ENCODE measurements at regions not wholly inside any gene's neighbourhood (a gene's known extent, or its start where the extent isn't known, plus 50 kb on each side); places are given as distances from the start of the nearest gene placed in this dataset.

DNA sequence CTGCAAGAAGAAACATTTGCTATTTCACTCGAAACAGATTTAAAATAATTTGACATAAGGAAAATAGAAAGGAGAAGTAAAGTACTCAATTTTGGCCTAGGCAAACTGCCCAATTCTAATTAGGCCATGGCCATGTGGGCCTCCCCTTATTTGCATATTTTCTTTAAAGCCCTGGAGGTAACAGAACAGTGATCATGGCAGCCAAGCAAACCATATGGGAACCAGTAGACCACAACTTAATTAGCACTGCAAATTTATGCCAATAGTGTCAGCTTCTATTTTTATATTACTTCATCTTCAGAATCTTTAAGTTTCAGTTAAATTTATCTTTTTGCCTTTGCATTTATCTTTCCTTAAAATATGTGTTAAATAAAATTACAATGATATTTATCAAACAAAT is 63.3 kb upstream of the THSD7A start:
- H3K27me3 ChIP-seq (ENCODE audit: insufficient read depth, low read length), result no peaks in the 10 kb centered on the region
- no peak overlapping the region for H3K9ac ChIP-seq (ENCODE audit: low read depth, low read length)
- H3K36me3 ChIP-seq (ENCODE audit: insufficient read depth, low read length), result no peaks in the 10 kb centered on the region
- WGBS, result 100% methylated on average over 1 of the region's 1 CpG
- H3K4me1 ChIP-seq (ENCODE audit: insufficient read depth, low read length), result peaks cover 10% of the 10 kb centered on the region; the same call in 1 of the 2 replicates
- peaks cover 15% of the 10 kb centered on the region for H3K9me3 ChIP-seq (ENCODE audit: insufficient read depth, low read depth, low read length)
- no peak overlapping the region for H3K27ac ChIP-seq (ENCODE audit: low read depth, low read length)
- no peak overlapping the region for H3K4me3 ChIP-seq (ENCODE audit: low read length)

GRCh38 chr7:11896663-11897062 is 64.7 kb upstream of the THSD7A start:
- Histone ChIP-seq H3K4me1 (ENCODE audit: insufficient read depth, low read length) (peaks cover 21% of the 10 kb centered on the region; the same call in 1 of the 2 replicates), H3K36me3 (ENCODE audit: insufficient read depth, low read length) (no peaks in the 10 kb centered on the region), H3K9me3 (ENCODE audit: insufficient read depth, low read depth, low read length) (peaks cover 12% of the 10 kb centered on the region), H3K27ac (ENCODE audit: low read depth, low read length) (no peak overlapping the region), H3K27me3 (ENCODE audit: insufficient read depth, low read length) (no peaks in the 10 kb centered on the region), H3K4me3 (ENCODE audit: low read length) (no peak overlapping the region), H3K9ac (ENCODE audit: low read depth, low read length) (no peak overlapping the region)
- 100% methylated on average over 1 of the region's 1 CpG for whole genome bisulfite sequencing

GRCh38 chr7:11899247-11899646 is 67.2 kb upstream of the THSD7A start:
- H3K36me3 ChIP-seq (ENCODE audit: insufficient read depth, low read length), result no peaks in the 10 kb centered on the region
- H3K9me3 ChIP-seq (ENCODE audit: insufficient read depth, low read depth, low read length), result no peaks in the 10 kb centered on the region
- no peak overlapping the region for H3K27ac ChIP-seq (ENCODE audit: low read depth, low read length)
- no peak overlapping the region for H3K9ac ChIP-seq (ENCODE audit: low read depth, low read length)
- no peak overlapping the region for H3K4me3 ChIP-seq (ENCODE audit: low read length)
- peaks cover 21% of the 10 kb centered on the region; the same call in 1 of the 2 replicates for H3K4me1 ChIP-seq (ENCODE audit: insufficient read depth, low read length)
- no peaks in the 10 kb centered on the region for H3K27me3 ChIP-seq (ENCODE audit: insufficient read depth, low read length)

DNA sequence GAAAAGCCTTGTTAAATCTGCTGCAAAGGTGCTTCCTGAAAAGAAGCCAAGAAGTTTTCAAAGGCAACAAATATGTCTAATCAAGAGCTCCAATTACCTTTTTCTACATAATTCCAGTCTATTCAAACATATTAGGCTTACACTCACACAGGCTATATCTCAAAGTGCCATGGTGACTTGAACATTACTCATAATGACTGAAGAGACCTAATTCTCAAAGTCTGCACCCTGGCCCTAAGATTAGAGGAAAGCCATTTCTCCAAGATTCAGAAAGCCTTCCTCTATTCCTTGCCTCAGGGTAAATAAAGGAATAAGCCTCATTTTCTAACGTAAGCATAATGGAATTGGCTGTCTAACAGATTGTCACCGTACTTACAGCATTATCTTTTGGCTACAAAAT is 78.3 kb upstream of the THSD7A start:
- 100% methylated on average over 2 of the region's 2 CpGs for WGBS
- Histone ChIP-seq H3K27ac (ENCODE audit: low read depth, low read length) (no peak overlapping the region), H3K9ac (ENCODE audit: low read depth, low read length) (no peak overlapping the region), H3K9me3 (ENCODE audit: insufficient read depth, low read depth, low read length) (no peaks in the 10 kb centered on the region), H3K36me3 (ENCODE audit: insufficient read depth, low read length) (no peaks in the 10 kb centered on the region), H3K4me1 (ENCODE audit: insufficient read depth, low read length) (0 out of 2 replicates have a peak, but pooled peaks cover 9% of the 10 kb centered on the region), H3K4me3 (ENCODE audit: low read length) (no peak overlapping the region), H3K27me3 (ENCODE audit: insufficient read depth, low read length) (no peaks in the 10 kb centered on the region)

DNA sequence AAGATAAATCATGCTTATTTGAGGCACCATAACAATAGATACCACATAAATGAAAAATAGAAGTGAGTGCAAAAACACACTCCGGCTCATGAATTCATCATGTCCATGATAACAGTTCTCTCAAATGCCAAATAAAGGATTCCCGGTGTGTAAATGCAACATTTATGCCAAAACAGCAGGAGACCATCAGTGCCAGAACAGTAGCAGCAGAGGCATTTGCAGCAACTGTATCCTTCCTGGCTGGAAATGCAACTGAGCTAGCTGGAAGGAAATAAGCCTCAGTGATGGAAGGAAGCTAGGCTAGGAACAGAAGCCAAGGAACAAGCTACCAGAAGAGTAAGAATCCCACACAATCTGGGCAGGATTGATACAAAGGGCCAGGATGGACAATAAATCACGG is 79.9 kb upstream of the THSD7A start:
- Histone ChIP-seq H3K36me3 (ENCODE audit: insufficient read depth, low read length) (no peaks in the 10 kb centered on the region), H3K27ac (ENCODE audit: low read depth, low read length) (no peak overlapping the region), H3K27me3 (ENCODE audit: insufficient read depth, low read length) (no peaks in the 10 kb centered on the region), H3K9ac (ENCODE audit: low read depth, low read length) (no peak overlapping the region), H3K4me3 (ENCODE audit: low read length) (no peak overlapping the region), H3K9me3 (ENCODE audit: insufficient read depth, low read depth, low read length) (no peaks in the 10 kb centered on the region), H3K4me1 (ENCODE audit: insufficient read depth, low read length) (0 out of 2 replicates have a peak, but pooled peaks cover 9% of the 10 kb centered on the region)
- 42% methylated on average over 3 of the region's 3 CpGs for WGBS

- 97% methylated on average over 2 of the region's 4 CpGs for WGBS
- no peak overlapping the region for H3K9ac ChIP-seq (ENCODE audit: low read depth, low read length)
- H3K36me3 ChIP-seq (ENCODE audit: insufficient read depth, low read length), result no peaks in the 10 kb centered on the region
- no peaks in the 10 kb centered on the region for H3K9me3 ChIP-seq (ENCODE audit: insufficient read depth, low read depth, low read length)
- H3K27me3 ChIP-seq (ENCODE audit: insufficient read depth, low read length), result no peaks in the 10 kb centered on the region
- no peak overlapping the region for H3K4me3 ChIP-seq (ENCODE audit: low read length)
- H3K27ac ChIP-seq (ENCODE audit: low read depth, low read length), result no peak overlapping the region
- H3K4me1 ChIP-seq (ENCODE audit: insufficient read depth, low read length), result 0 out of 2 replicates have a peak, but pooled peaks cover 9% of the 10 kb centered on the region
Measured at GRCh38 chr7:11914645-11915044, 82.6 kb upstream of the THSD7A start.

- Histone ChIP-seq H3K4me3 (ENCODE audit: low read length) (no peak overlapping the region), H3K27ac (ENCODE audit: low read depth, low read length) (no peak overlapping the region), H3K27me3 (ENCODE audit: insufficient read depth, low read length) (no peaks in the 10 kb centered on the region), H3K4me1 (ENCODE audit: insufficient read depth, low read length) (no peaks in the 10 kb centered on the region), H3K9me3 (ENCODE audit: insufficient read depth, low read depth, low read length) (no peaks in the 10 kb centered on the region), H3K36me3 (ENCODE audit: insufficient read depth, low read length) (no peaks in the 10 kb centered on the region), H3K9ac (ENCODE audit: low read depth, low read length) (no peak overlapping the region)
- no CpG with 5 or more reads among the region's 1 CpG for WGBS
Measured at GRCh38 chr7:11923376-11923930, 91.5 kb upstream of the THSD7A start.

GRCh38 chr7:11931307-11931706 is 99.3 kb upstream of the THSD7A start:
- WGBS, result 90% methylated on average over 3 of the region's 3 CpGs
- Histone ChIP-seq H3K36me3 (ENCODE audit: insufficient read depth, low read length) (no peaks in the 10 kb centered on the region), H3K4me3 (ENCODE audit: low read length) (no peak overlapping the region), H3K9me3 (ENCODE audit: insufficient read depth, low read depth, low read length) (no peaks in the 10 kb centered on the region), H3K9ac (ENCODE audit: low read depth, low read length) (no peak overlapping the region), H3K27ac (ENCODE audit: low read depth, low read length) (no peak overlapping the region), H3K4me1 (ENCODE audit: insufficient read depth, low read length) (no peaks in the 10 kb centered on the region), H3K27me3 (ENCODE audit: insufficient read depth, low read length) (no peaks in the 10 kb centered on the region)

- Histone ChIP-seq H3K4me3 (ENCODE audit: low read length) (no peak overlapping the region), H3K27me3 (ENCODE audit: insufficient read depth, low read length) (no peaks in the 10 kb centered on the region), H3K27ac (ENCODE audit: low read depth, low read length) (no peak overlapping the region), H3K4me1 (ENCODE audit: insufficient read depth, low read length) (no peaks in the 10 kb centered on the region), H3K9ac (ENCODE audit: low read depth, low read length) (no peak overlapping the region), H3K9me3 (ENCODE audit: insufficient read depth, low read depth, low read length) (no peaks in the 10 kb centered on the region), H3K36me3 (ENCODE audit: insufficient read depth, low read length) (no peaks in the 10 kb centered on the region)
- 76% methylated on average over 1 of the region's 2 CpGs for WGBS
Measured at GRCh38 chr7:11934796-11935195, 102.8 kb upstream of the THSD7A start.

- no peaks in the 10 kb centered on the region for H3K9me3 ChIP-seq (ENCODE audit: insufficient read depth, low read depth, low read length)
- no peaks in the 10 kb centered on the region for H3K4me1 ChIP-seq (ENCODE audit: insufficient read depth, low read length)
- no peak overlapping the region for H3K9ac ChIP-seq (ENCODE audit: low read depth, low read length)
- no peak overlapping the region for H3K4me3 ChIP-seq (ENCODE audit: low read length)
- no peaks in the 10 kb centered on the region for H3K36me3 ChIP-seq (ENCODE audit: insufficient read depth, low read length)
- H3K27me3 ChIP-seq (ENCODE audit: insufficient read depth, low read length), result no peaks in the 10 kb centered on the region
- H3K27ac ChIP-seq (ENCODE audit: low read depth, low read length), result no peak overlapping the region
Measured at GRCh38 chr7:11935905-11936304, 103.9 kb upstream of the THSD7A start.

DNA sequence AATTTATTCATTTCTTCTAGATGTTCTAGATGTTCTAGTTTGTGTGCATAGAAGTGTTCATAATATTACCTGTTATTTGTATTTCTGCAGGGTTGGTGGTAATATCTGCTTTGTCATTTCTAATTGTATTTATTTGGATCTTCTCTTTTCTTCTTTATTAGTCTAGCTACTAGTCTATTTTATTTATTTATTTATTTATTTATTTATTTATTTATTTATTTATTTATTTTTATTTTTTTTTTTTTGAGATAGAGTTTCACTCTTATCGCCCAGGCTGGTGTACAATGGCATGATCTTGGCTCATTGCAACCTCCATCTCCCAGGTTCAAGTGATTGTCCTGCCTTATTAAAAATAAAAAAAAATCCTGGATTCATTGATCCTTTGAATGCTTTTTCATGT is 114.8 kb upstream of the THSD7A start:
- Histone ChIP-seq H3K4me1 (ENCODE audit: insufficient read depth, low read length) (no peaks in the 10 kb centered on the region), H3K4me3 (ENCODE audit: low read length) (no peak overlapping the region), H3K9ac (ENCODE audit: low read depth, low read length) (no peak overlapping the region), H3K36me3 (ENCODE audit: insufficient read depth, low read length) (no peaks in the 10 kb centered on the region), H3K27ac (ENCODE audit: low read depth, low read length) (no peak overlapping the region), H3K27me3 (ENCODE audit: insufficient read depth, low read length) (no peaks in the 10 kb centered on the region), H3K9me3 (ENCODE audit: insufficient read depth, low read depth, low read length) (peaks cover 9% of the 10 kb centered on the region; the same call in 1 of the 2 replicates)
- 100% methylated on average over 1 of the region's 1 CpG for WGBS

DNA sequence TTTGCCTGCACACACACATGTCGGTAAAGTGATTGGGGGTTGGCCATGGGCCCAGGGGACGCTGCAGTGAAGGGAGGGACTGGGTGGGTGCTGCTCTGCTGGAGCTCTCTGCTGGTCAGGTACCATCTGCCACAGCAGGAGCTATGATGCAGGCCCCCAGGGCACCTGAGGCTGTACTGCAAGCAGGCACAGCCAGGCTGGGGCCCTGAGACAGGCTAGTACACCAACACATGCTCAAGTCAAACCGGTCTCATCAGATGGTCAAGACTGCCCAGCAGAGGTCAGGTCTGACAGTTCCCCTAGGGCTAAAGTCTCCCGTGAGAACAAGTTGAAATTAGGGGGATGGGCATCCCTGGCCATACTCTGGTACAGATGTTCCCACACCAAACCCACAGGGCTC is 118.3 kb upstream of the THSD7A start:
- 95% methylated on average over 4 of the region's 4 CpGs for WGBS
- Histone ChIP-seq H3K9me3 (ENCODE audit: insufficient read depth, low read depth, low read length) (peaks cover 2% of the 10 kb centered on the region; the same call in 1 of the 2 replicates), H3K27me3 (ENCODE audit: insufficient read depth, low read length) (no peaks in the 10 kb centered on the region), H3K9ac (ENCODE audit: low read depth, low read length) (no peak overlapping the region), H3K4me3 (ENCODE audit: low read length) (no peak overlapping the region), H3K27ac (ENCODE audit: low read depth, low read length) (no peak overlapping the region), H3K36me3 (ENCODE audit: insufficient read depth, low read length) (no peaks in the 10 kb centered on the region), H3K4me1 (ENCODE audit: insufficient read depth, low read length) (no peaks in the 10 kb centered on the region; the same call in 1 of the 2 replicates)

Measured in HUES64 (cell line).